ENCODE measurements at regions not wholly inside any gene's neighbourhood (a gene's known extent, or its start where the extent isn't known, plus 50 kb on each side); places are given as distances from the start of the nearest gene placed in this dataset.

GRCh38 chr3:41131224-41131623, 68.1 kb upstream of the CTNNB1 start:
- TF ChIP-seq, protein P1, sequence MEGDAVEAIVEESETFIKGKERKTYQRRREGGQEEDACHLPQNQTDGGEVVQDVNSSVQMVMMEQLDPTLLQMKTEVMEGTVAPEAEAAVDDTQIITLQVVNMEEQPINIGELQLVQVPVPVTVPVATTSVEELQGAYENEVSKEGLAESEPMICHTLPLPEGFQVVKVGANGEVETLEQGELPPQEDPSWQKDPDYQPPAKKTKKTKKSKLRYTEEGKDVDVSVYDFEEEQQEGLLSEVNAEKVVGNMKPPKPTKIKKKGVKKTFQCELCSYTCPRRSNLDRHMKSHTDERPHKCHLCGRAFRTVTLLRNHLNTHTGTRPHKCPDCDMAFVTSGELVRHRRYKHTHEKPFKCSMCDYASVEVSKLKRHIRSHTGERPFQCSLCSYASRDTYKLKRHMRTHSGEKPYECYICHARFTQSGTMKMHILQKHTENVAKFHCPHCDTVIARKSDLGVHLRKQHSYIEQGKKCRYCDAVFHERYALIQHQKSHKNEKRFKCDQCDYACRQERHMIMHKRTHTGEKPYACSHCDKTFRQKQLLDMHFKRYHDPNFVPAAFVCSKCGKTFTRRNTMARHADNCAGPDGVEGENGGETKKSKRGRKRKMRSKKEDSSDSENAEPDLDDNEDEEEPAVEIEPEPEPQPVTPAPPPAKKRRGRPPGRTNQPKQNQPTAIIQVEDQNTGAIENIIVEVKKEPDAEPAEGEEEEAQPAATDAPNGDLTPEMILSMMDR (IDR thresholded peaks at IDR 0.05) = no peak
- TF ChIP-seq POLR2A (IDR thresholded peaks at IDR 0.05) (no peak), POLR2AphosphoS5 (IDR thresholded peaks at IDR 0.05; ENCODE audit: insufficient read depth in 1 of 2, low read depth in 1 of 2) (no peak)
